Astrocyte (in vitro differentiated cells and primary cell): ENCODE measurements at regions not wholly inside any gene's neighbourhood (a gene's known extent, or its start where the extent isn't known, plus 50 kb on each side); places are given as distances from the start of the nearest gene placed in this dataset.
A peak's percentile ranks its signal among the peaks of the same experiment; 100 is the strongest.

Experiments used
- DNase-seq: peaks from one replicate; pipeline ENCODE4 v3.0.0-alpha.2; 2010; ENCODE audit warnings: low read depth
- FAIRE-seq: peaks from 2 replicates; lab custom pipeline; 2011; peaks lifted over from hg19 to GRCh38; lab: Jason Lieb, UNC
- H2AFZ ChIP-seq: 2 replicates; pipeline ENCODE4 v1.6.0; 2012; ENCODE audit warnings: low read depth, low read length, inconsistent platforms
- H3K27ac ChIP-seq: 2 replicates; pipeline ENCODE4 v1.5.1; 2011; ENCODE audit warnings: low read depth, low read length, inconsistent platforms
- H3K27me3 ChIP-seq: 2 replicates; pipeline ENCODE4 v1.6.0; 2011; ENCODE audit warnings: low read length, inconsistent platforms; ENCODE audit not compliant: insufficient read depth
- H3K36me3 ChIP-seq: 2 replicates; pipeline ENCODE4 v1.5.1; 2011; ENCODE audit warnings: low read length, inconsistent platforms; ENCODE audit not compliant: insufficient read depth
- H3K4me1 ChIP-seq: 2 replicates; pipeline ENCODE4 v1.5.1; 2011; ENCODE audit warnings: low read length, inconsistent platforms; ENCODE audit not compliant: insufficient read depth
- H3K4me2 ChIP-seq: 2 replicates; pipeline ENCODE4 v1.6.0; 2012; ENCODE audit warnings: low read length, inconsistent platforms
- H3K4me3 ChIP-seq: 2 replicates; pipeline ENCODE4 v1.5.1; 2011; ENCODE audit warnings: low read depth, mild to moderate bottlenecking, low read length, inconsistent platforms; ENCODE audit not compliant: insufficient read depth
- H3K79me2 ChIP-seq: 2 replicates; pipeline ENCODE4 v1.6.0; 2012; ENCODE audit warnings: mild to moderate bottlenecking, low read length, inconsistent platforms; ENCODE audit not compliant: insufficient read depth
- H3K9ac ChIP-seq: 2 replicates; pipeline ENCODE4 v1.6.0; 2012; ENCODE audit warnings: mild to moderate bottlenecking, low read length, inconsistent platforms
- H3K9me3 ChIP-seq: 2 replicates; pipeline ENCODE4 v1.5.1; 2012; ENCODE audit warnings: low read depth, mild to moderate bottlenecking, low read length, inconsistent platforms; ENCODE audit not compliant: insufficient read depth
- H4K20me1 ChIP-seq: 2 replicates; pipeline ENCODE4 v1.6.0; 2012; ENCODE audit warnings: low read length, inconsistent platforms; ENCODE audit not compliant: insufficient read depth
- H3K27ac Mint-ChIP-seq: one replicate; pipeline ENCODE4 v1.8.0; 2021; ENCODE audit warnings: mild to moderate bottlenecking, mixed read lengths; ENCODE audit not compliant: unreplicated experiment
- H3K27me3 Mint-ChIP-seq: one replicate; pipeline ENCODE4 v1.8.0; 2021; ENCODE audit warnings: low read depth, mixed read lengths; ENCODE audit not compliant: unreplicated experiment
- H3K36me3 Mint-ChIP-seq: one replicate; pipeline ENCODE4 v1.8.0; 2021; ENCODE audit warnings: low read depth, mixed read lengths; ENCODE audit not compliant: unreplicated experiment
- H3K4me1 Mint-ChIP-seq: one replicate; pipeline ENCODE4 v1.8.0; 2021; ENCODE audit warnings: low read depth, mixed read lengths; ENCODE audit not compliant: unreplicated experiment
- H3K4me3 Mint-ChIP-seq: one replicate; pipeline ENCODE4 v1.8.0; 2021; ENCODE audit warnings: mild to moderate bottlenecking, moderate library complexity, mixed read lengths; ENCODE audit not compliant: unreplicated experiment
- H3K9me3 Mint-ChIP-seq: one replicate; pipeline ENCODE4 v1.8.0; 2021; ENCODE audit warnings: mild to moderate bottlenecking, mixed read lengths; ENCODE audit not compliant: unreplicated experiment
- EZH2 ChIP-seq: IDR thresholded peaks from 2 replicates; pipeline ENCODE4 v1.6.1; 2012; ENCODE audit warnings: mild to moderate bottlenecking, low read length, inconsistent platforms; ENCODE audit not compliant: insufficient read depth
- TF ChIP-seq, protein P1 (sequence below): IDR thresholded peaks from 2 replicates; pipeline ENCODE4 v1.5.1; 2011; ENCODE audit warnings: low read depth, mild to moderate bottlenecking, inconsistent platforms, low read length, moderate library complexity; ENCODE audit not compliant: insufficient read depth

DNA sequence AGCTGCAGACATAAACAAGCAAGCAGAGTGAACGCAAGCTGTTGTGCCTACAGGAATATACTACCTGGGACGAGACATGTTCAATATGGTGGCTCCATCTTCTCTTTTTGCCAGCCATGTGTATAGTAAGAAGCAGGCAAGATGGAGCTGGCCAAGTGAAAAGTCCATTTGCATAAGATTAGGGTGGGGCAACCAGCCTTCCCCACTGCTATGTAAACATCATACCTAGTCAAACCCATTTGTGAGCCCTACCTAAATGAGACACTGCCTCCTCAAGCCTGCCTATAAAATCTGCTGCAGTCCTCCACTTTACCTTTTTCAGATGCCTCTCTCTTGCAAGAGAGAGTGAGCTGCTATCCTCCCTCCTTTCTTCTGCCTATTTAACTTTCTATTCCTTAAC is 370.1 kb upstream of the PMFBP1 start:
- Mint-ChIP-seq H3K27ac (no peak overlapping the region), H3K9me3 (peaks cover 3% of the 10 kb centered on the region)
- no peak for DNase-seq

DNA sequence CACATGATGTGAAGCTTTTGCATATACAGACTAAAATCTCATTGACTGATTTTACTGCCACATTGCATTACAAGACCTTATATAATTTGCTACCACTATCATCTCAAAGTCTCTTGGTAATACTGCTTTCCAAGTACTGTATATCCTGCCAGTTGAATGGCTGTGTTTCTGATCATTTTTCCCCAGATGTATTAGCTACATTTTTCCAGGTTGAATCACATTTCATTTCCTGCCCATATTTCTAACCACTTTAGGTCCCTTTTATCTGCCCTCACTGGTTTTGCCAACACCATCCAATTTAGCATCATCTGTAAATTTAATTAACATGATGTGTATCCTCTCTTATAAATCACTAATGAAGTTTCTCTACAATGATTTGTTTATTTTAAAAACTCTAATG is 365.7 kb upstream of the PMFBP1 start:
- Mint-ChIP-seq H3K4me3 (no peak overlapping the region), H3K27ac (no peak overlapping the region), H3K9me3 (peaks cover 5% of the 10 kb centered on the region), H3K27me3 (no peaks in the 10 kb centered on the region), H3K36me3 (no peaks in the 10 kb centered on the region), H3K4me1 (peaks cover 14% of the 10 kb centered on the region)
- H3K4me1 ChIP-seq, result peaks cover 11% of the 10 kb centered on the region
- TF ChIP-seq, protein P1, sequence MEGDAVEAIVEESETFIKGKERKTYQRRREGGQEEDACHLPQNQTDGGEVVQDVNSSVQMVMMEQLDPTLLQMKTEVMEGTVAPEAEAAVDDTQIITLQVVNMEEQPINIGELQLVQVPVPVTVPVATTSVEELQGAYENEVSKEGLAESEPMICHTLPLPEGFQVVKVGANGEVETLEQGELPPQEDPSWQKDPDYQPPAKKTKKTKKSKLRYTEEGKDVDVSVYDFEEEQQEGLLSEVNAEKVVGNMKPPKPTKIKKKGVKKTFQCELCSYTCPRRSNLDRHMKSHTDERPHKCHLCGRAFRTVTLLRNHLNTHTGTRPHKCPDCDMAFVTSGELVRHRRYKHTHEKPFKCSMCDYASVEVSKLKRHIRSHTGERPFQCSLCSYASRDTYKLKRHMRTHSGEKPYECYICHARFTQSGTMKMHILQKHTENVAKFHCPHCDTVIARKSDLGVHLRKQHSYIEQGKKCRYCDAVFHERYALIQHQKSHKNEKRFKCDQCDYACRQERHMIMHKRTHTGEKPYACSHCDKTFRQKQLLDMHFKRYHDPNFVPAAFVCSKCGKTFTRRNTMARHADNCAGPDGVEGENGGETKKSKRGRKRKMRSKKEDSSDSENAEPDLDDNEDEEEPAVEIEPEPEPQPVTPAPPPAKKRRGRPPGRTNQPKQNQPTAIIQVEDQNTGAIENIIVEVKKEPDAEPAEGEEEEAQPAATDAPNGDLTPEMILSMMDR, result no peak
- TF ChIP-seq EZH2, result no peak
- H4K20me1 ChIP-seq, result no peaks in the 10 kb centered on the region
- H3K79me2 ChIP-seq, result no peaks in the 10 kb centered on the region
- no peaks in the 10 kb centered on the region for H3K36me3 ChIP-seq
- FAIRE-seq (no peak), DNase-seq (peak; percentile 71)
- H3K4me3 ChIP-seq, result no peak overlapping the region
- no peak overlapping the region for H2AFZ ChIP-seq
- no peaks in the 10 kb centered on the region for H3K9me3 ChIP-seq
- peak overlapping the region; percentile 44 for H3K4me2 ChIP-seq
- H3K9ac ChIP-seq, result no peak overlapping the region
- no peaks in the 10 kb centered on the region for H3K27me3 ChIP-seq
- H3K27ac ChIP-seq, result peak overlapping the region; percentile 44

More for the DNA sequence above, 370.1 kb upstream of the PMFBP1 start:
- H3K4me2 ChIP-seq, result no peak overlapping the region
- no peak overlapping the region for H3K4me3 Mint-ChIP-seq
- H3K9ac ChIP-seq, result no peak overlapping the region
- no peak for TF ChIP-seq EZH2
- TF ChIP-seq, protein P1, result no peak
- no peak overlapping the region for H2AFZ ChIP-seq
- no peaks in the 10 kb centered on the region for H3K9me3 ChIP-seq
- no peaks in the 10 kb centered on the region for H3K27me3 Mint-ChIP-seq
- no peaks in the 10 kb centered on the region for H3K79me2 ChIP-seq
- H3K4me1 Mint-ChIP-seq, result peaks cover 6% of the 10 kb centered on the region
- H3K36me3 ChIP-seq, result no peaks in the 10 kb centered on the region
- no peaks in the 10 kb centered on the region for H4K20me1 ChIP-seq
- H3K4me1 ChIP-seq, result peaks cover 11% of the 10 kb centered on the region
- H3K36me3 Mint-ChIP-seq, result no peaks in the 10 kb centered on the region
- H3K4me3 ChIP-seq, result no peak overlapping the region
- FAIRE-seq, result peak; percentile 56
- H3K27me3 ChIP-seq, result no peaks in the 10 kb centered on the region
- no peak overlapping the region for H3K27ac ChIP-seq

GRCh38 chr16:72536723-72537435 is 364.9 kb upstream of the PMFBP1 start:
- no peaks in the 10 kb centered on the region for H4K20me1 ChIP-seq
- peaks cover 14% of the 10 kb centered on the region for H3K4me1 Mint-ChIP-seq
- H3K4me3 Mint-ChIP-seq, result no peak overlapping the region
- no peak overlapping the region for H2AFZ ChIP-seq
- peak overlapping the region; percentile 44 for H3K27ac ChIP-seq
- peak overlapping the region; percentile 20 for H3K4me2 ChIP-seq
- FAIRE-seq (no peak), DNase-seq (peak; percentile 83)
- H3K9me3 ChIP-seq, result no peaks in the 10 kb centered on the region
- H3K9ac ChIP-seq, result no peak overlapping the region
- H3K79me2 ChIP-seq, result no peaks in the 10 kb centered on the region
- H3K27me3 Mint-ChIP-seq, result no peaks in the 10 kb centered on the region
- TF ChIP-seq EZH2, result no peak
- TF ChIP-seq, protein P1, result no peak
- H3K4me3 ChIP-seq, result no peak overlapping the region
- no peaks in the 10 kb centered on the region for H3K36me3 Mint-ChIP-seq
- H3K27ac Mint-ChIP-seq, result peak overlapping the region; percentile 10
- peaks cover 3% of the 10 kb centered on the region for H3K9me3 Mint-ChIP-seq
- H3K36me3 ChIP-seq, result no peaks in the 10 kb centered on the region
- H3K4me1 ChIP-seq, result peaks cover 11% of the 10 kb centered on the region
- H3K27me3 ChIP-seq, result no peaks in the 10 kb centered on the region
